CD4-positive, CD25-positive, alpha-beta regulatory T cell (primary cell): ENCODE measurements at regions not wholly inside any gene's neighbourhood (a gene's known extent, or its start where the extent isn't known, plus 50 kb on each side); places are given as distances from the start of the nearest gene placed in this dataset.
"Not testable (repeated sequence)": the region's sequence is repeated elsewhere in the genome, so short reads cannot be mapped to it uniquely, and the experiment has no call there.

ENCODE experiments used
- ATAC-seq, 2 donors: fragments of 150-1000 bp; cut with Tn5 transposase; one replicate each; pipeline ENCODE4 v1.10.0; 2021; ENCODE audit warnings: low read depth in 2 of 2, moderate number of reproducible peaks in 2 of 2, moderate library complexity in 1 of 2
- DNase-seq, 3 donors: peaks; one replicate each; pipeline versions ENCODE4 v3.0.0 to v3.0.0-alpha.2; 2012 to 2022; ENCODE audit warnings: mixed read lengths in 1 of 3
- H3K27ac ChIP-seq: one replicate; pipeline ENCODE4 v1.7.0; 2013; ENCODE audit warnings: mild to moderate bottlenecking, low read length; ENCODE audit not compliant: insufficient read depth, poor library complexity, severe bottlenecking
- H3K27me3 ChIP-seq: one replicate; pipeline ENCODE4 v1.7.0; 2013; ENCODE audit warnings: low read length; ENCODE audit not compliant: control insufficient read depth, insufficient read depth
- H3K36me3 ChIP-seq: one replicate; pipeline ENCODE4 v1.7.0; 2013; ENCODE audit warnings: mild to moderate bottlenecking, low read length, moderate library complexity; ENCODE audit not compliant: control insufficient read depth, insufficient read depth
- H3K4me1 ChIP-seq: 2 replicates; pipeline ENCODE4 v1.7.0; 2013; ENCODE audit warnings: mild to moderate bottlenecking, low read length; ENCODE audit not compliant: insufficient read depth, control insufficient read depth, poor library complexity, severe bottlenecking
- H3K4me3 ChIP-seq: one replicate; pipeline ENCODE4 v1.7.0; 2013; ENCODE audit warnings: low read depth, mild to moderate bottlenecking, low read length, moderate library complexity
- H3K9me3 ChIP-seq, 2 experiments: 1 replicate in 1 of 2; 2 replicates in 1 of 2; pipeline ENCODE4 v1.7.0; 2013; ENCODE audit warnings: low read length in 2 of 2, mild to moderate bottlenecking in 1 of 2, moderate library complexity in 1 of 2; ENCODE audit not compliant: control insufficient read depth in 2 of 2
- H3K27ac Mint-ChIP-seq, 3 donors: one replicate each; pipeline ENCODE4 v1.8.0; 2020 to 2022; ENCODE audit warnings: mild to moderate bottlenecking in 3 of 3, mixed read lengths in 3 of 3, moderate library complexity in 2 of 3
- H3K27me3 Mint-ChIP-seq: one replicate; pipeline ENCODE4 v1.8.0; 2022; ENCODE audit warnings: mild to moderate bottlenecking, mixed read lengths
- H3K36me3 Mint-ChIP-seq: one replicate; pipeline ENCODE4 v1.8.0; 2020; ENCODE audit warnings: mixed read lengths
- H3K4me1 Mint-ChIP-seq, 4 donors: one replicate each; pipeline ENCODE4 v1.8.0; 2020 to 2022; ENCODE audit warnings: mixed read lengths in 4 of 4, mild to moderate bottlenecking in 1 of 4
- H3K4me3 Mint-ChIP-seq, 4 donors: one replicate each; pipeline ENCODE4 v1.8.0; 2020 to 2022; ENCODE audit warnings: mild to moderate bottlenecking in 4 of 4, mixed read lengths in 4 of 4, moderate library complexity in 3 of 4
- H3K9me3 Mint-ChIP-seq, 7 donors: one replicate each; pipeline ENCODE4 v1.8.0; 2020 to 2022; ENCODE audit warnings: mixed read lengths in 7 of 7, mild to moderate bottlenecking in 3 of 7, moderate library complexity in 2 of 7

DNA sequence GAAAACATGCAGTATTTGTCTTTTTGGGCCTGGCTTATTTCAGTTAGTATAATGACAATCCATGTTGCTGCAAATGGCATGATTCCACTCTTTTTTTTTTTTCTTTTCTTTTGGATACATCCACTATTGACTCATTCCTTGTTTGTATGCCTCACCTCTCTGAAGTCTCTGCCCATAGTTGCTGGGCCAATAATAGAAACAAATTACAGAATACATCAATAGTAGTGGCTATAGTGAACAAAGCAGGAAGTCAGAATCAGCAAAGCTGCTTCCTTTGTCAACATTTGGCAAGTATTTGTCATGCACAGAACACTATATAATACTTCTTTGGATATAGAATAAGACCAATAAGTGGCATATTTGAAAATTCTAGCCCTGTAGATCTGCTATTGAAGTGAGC lies 609.7 kb downstream of the STK39 start:
- peaks cover 6% of the 10 kb centered on the region for H3K27me3 Mint-ChIP-seq
- Histone ChIP-seq H3K27me3 (no peaks in the 10 kb centered on the region), H3K4me1 (no peaks in the 10 kb centered on the region), H3K9me3 (no peaks in the 10 kb centered on the region), H3K27ac (no peak overlapping the region), H3K36me3 (no peaks in the 10 kb centered on the region), H3K4me3 (no peak overlapping the region)
- no peak for DNase-seq
- no peak for ATAC-seq
- no peaks in the 10 kb centered on the region for H3K4me1 Mint-ChIP-seq
- H3K36me3 Mint-ChIP-seq: no peaks in the 10 kb centered on the region
- no peak overlapping the region for H3K4me3 Mint-ChIP-seq
- H3K27ac Mint-ChIP-seq: no peak overlapping the region
- peaks cover 0 to 8% (median 2%) of the 10 kb centered on the region in 7 donors for H3K9me3 Mint-ChIP-seq

DNA sequence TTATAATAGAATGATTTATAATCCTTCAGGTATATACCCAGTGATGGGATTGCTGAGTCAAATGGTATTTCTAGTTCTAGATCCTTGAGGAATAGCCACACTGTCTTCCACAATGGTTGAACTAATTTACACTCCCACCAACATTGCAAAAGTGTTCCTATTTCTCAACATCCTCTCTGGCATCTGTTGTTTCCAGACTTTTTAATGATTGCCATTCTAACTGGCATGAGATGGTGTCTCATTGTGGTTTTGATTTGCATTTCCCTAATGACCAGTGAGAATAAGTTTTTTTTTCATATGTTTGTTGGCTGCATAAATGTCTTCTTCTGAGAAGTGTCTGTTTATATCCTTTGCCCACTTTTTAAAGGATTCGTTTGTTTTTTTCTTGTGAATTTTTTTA lies 615.1 kb downstream of the STK39 start:
- not testable (repeated sequence) for ATAC-seq, H3K4me3 Mint-ChIP-seq

GRCh38 chr2:167626961-167627360 lies 620.4 kb downstream of the STK39 start:
- H3K4me1 Mint-ChIP-seq: no peaks in the 10 kb centered on the region
- no peaks in the 10 kb centered on the region for H3K9me3 ChIP-seq
- H3K27me3 Mint-ChIP-seq: no peaks in the 10 kb centered on the region
- no peaks in the 10 kb centered on the region for H3K36me3 Mint-ChIP-seq
- ATAC-seq (no peak), DNase-seq (no peak)
- H3K36me3 ChIP-seq: no peaks in the 10 kb centered on the region
- H3K4me3 ChIP-seq: no peak overlapping the region
- H3K27me3 ChIP-seq: no peaks in the 10 kb centered on the region
- H3K27ac ChIP-seq: no peak overlapping the region
- H3K9me3 Mint-ChIP-seq: peaks cover 0 to 7% (median 1%) of the 10 kb centered on the region in 7 donors
- H3K4me1 ChIP-seq: no peaks in the 10 kb centered on the region
- H3K27ac Mint-ChIP-seq: no peak overlapping the region
- H3K4me3 Mint-ChIP-seq: no peak overlapping the region

More for the DNA sequence above, 615.1 kb downstream of the STK39 start:
- not testable (repeated sequence) for H3K4me1 ChIP-seq, H3K4me3 ChIP-seq, H3K27ac ChIP-seq, H3K36me3 Mint-ChIP-seq, H3K27ac Mint-ChIP-seq, H3K9me3 Mint-ChIP-seq, H3K4me1 Mint-ChIP-seq, H3K36me3 ChIP-seq, DNase-seq, H3K27me3 ChIP-seq, H3K9me3 ChIP-seq, H3K27me3 Mint-ChIP-seq

- ATAC-seq: no peak
- H3K9me3 Mint-ChIP-seq: peaks cover 0 to 9% (median 2%) of the 10 kb centered on the region in 7 donors
- Histone ChIP-seq H3K4me3 (no peak overlapping the region), H3K27me3 (no peaks in the 10 kb centered on the region), H3K4me1 (no peaks in the 10 kb centered on the region), H3K9me3 (no peaks in the 10 kb centered on the region), H3K27ac (no peak overlapping the region), H3K36me3 (no peaks in the 10 kb centered on the region)
- H3K27me3 Mint-ChIP-seq: no peaks in the 10 kb centered on the region
- no peak overlapping the region for H3K27ac Mint-ChIP-seq
- DNase-seq: no peak
- H3K36me3 Mint-ChIP-seq: no peaks in the 10 kb centered on the region
- H3K4me1 Mint-ChIP-seq: no peaks in the 10 kb centered on the region
- no peak overlapping the region for H3K4me3 Mint-ChIP-seq
Measured at GRCh38 chr2:167626301-167626700, 621.1 kb downstream of the STK39 start.

DNA sequence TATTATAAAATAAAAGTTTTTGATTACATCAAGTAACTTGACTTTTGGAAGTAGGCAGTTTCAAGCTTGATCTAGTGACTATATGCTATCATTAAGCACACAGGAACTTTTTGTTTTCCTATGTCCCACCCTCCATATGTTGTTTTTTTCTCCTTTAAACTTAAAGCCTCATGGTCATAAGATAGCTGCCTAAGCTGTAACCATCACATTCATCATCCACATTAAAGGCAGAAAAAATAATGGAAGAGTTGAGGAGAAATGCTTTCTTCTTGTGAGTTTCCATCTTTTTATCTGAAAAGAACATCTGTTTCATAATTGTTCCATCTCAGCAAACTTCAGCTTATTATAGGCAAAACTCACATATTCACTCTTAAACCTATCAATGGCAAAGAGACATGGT lies 630.4 kb downstream of the STK39 start:
- Mint-ChIP-seq H3K4me3 (no peak overlapping the region), H3K27ac (no peak overlapping the region), H3K27me3 (no peaks in the 10 kb centered on the region), H3K36me3 (no peaks in the 10 kb centered on the region), H3K9me3 (peaks cover 0 to 7% (median 4%) of the 10 kb centered on the region in 7 donors), H3K4me1 (no peaks in the 10 kb centered on the region)
- ATAC-seq (no peak), DNase-seq (no peak)
- Histone ChIP-seq H3K27me3 (no peaks in the 10 kb centered on the region), H3K36me3 (no peaks in the 10 kb centered on the region), H3K4me1 (no peaks in the 10 kb centered on the region), H3K4me3 (no peak overlapping the region), H3K27ac (no peak overlapping the region), H3K9me3 (no peaks in the 10 kb centered on the region)

- Mint-ChIP-seq H3K27ac (no peak overlapping the region), H3K36me3 (no peaks in the 10 kb centered on the region), H3K4me3 (no peak overlapping the region), H3K9me3 (peaks cover 0 to 3% (median 0%) of the 10 kb centered on the region in 7 donors), H3K27me3 (no peaks in the 10 kb centered on the region), H3K4me1 (no peaks in the 10 kb centered on the region)
- Histone ChIP-seq H3K9me3 (no peaks in the 10 kb centered on the region), H3K27ac (no peak overlapping the region), H3K4me1 (no peaks in the 10 kb centered on the region), H3K36me3 (no peaks in the 10 kb centered on the region), H3K4me3 (no peak overlapping the region), H3K27me3 (no peaks in the 10 kb centered on the region)
- DNase-seq: no peak
- no peak for ATAC-seq
Measured at GRCh38 chr2:167613471-167613870, 633.9 kb downstream of the STK39 start.

DNA sequence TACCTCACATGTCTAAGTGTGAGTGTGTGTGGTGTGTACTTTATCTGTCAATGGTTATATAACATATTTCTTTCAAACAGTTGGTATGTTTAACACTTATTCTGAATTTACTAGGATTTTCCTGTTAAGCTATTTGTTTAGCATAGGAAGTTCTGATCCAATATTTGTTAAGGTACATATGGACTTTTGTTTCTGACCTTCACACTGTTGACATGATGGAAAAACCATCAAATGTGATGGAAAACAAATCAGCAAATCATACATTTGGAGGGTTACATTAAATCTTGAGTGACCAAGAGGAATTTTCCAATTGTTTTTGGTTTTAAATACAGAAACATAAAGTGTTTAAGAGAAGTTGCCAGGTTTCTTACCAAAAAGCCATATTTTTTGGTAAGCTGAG lies 638.9 kb downstream of the STK39 start:
- Histone ChIP-seq H3K36me3 (no peaks in the 10 kb centered on the region), H3K9me3 (no peaks in the 10 kb centered on the region), H3K27me3 (no peaks in the 10 kb centered on the region), H3K4me1 (no peaks in the 10 kb centered on the region), H3K4me3 (no peak overlapping the region), H3K27ac (no peak overlapping the region)
- Mint-ChIP-seq H3K9me3 (peaks cover 0 to 2% (median 0%) of the 10 kb centered on the region in 7 donors), H3K4me1 (no peaks in the 10 kb centered on the region), H3K27me3 (no peaks in the 10 kb centered on the region), H3K4me3 (no peak overlapping the region), H3K36me3 (no peaks in the 10 kb centered on the region), H3K27ac (no peak overlapping the region)
- no peak for DNase-seq
- ATAC-seq: no peak

GRCh38 chr2:167607731-167608130 lies 639.7 kb downstream of the STK39 start:
- Histone ChIP-seq H3K4me3 (no peak overlapping the region), H3K4me1 (no peaks in the 10 kb centered on the region), H3K9me3 (no peaks in the 10 kb centered on the region), H3K27ac (no peak overlapping the region), H3K27me3 (no peaks in the 10 kb centered on the region), H3K36me3 (no peaks in the 10 kb centered on the region)
- ATAC-seq (no peak), DNase-seq (no peak)
- Mint-ChIP-seq H3K27me3 (no peaks in the 10 kb centered on the region), H3K4me3 (no peak overlapping the region), H3K27ac (no peak overlapping the region), H3K4me1 (no peaks in the 10 kb centered on the region), H3K36me3 (no peaks in the 10 kb centered on the region), H3K9me3 (peaks cover 0 to 4% (median 0%) of the 10 kb centered on the region in 7 donors)
